ENCODE measurements at regions not wholly inside any gene's neighbourhood (a gene's known extent, or its start where the extent isn't known, plus 50 kb on each side); places are given as distances from the start of the nearest gene placed in this dataset.

GRCh38 chr4:167428156-167428555 lies 193.9 kb upstream of the SPOCK3 start:
- H3K27me3 Mint-ChIP-seq (ENCODE audit: insufficient read depth): no peaks in the 10 kb centered on the region; the same call in 1 of the 2 replicates
- no peak for DNase-seq
- H3K4me1 Mint-ChIP-seq (ENCODE audit: low read depth): no peaks in the 10 kb centered on the region
- no peak overlapping the region for H3K27ac Mint-ChIP-seq
- H3K4me3 Mint-ChIP-seq: no peak overlapping the region
- TF ChIP-seq, protein P1, sequence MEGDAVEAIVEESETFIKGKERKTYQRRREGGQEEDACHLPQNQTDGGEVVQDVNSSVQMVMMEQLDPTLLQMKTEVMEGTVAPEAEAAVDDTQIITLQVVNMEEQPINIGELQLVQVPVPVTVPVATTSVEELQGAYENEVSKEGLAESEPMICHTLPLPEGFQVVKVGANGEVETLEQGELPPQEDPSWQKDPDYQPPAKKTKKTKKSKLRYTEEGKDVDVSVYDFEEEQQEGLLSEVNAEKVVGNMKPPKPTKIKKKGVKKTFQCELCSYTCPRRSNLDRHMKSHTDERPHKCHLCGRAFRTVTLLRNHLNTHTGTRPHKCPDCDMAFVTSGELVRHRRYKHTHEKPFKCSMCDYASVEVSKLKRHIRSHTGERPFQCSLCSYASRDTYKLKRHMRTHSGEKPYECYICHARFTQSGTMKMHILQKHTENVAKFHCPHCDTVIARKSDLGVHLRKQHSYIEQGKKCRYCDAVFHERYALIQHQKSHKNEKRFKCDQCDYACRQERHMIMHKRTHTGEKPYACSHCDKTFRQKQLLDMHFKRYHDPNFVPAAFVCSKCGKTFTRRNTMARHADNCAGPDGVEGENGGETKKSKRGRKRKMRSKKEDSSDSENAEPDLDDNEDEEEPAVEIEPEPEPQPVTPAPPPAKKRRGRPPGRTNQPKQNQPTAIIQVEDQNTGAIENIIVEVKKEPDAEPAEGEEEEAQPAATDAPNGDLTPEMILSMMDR (IDR thresholded peaks at IDR 0.05): no peak
- H3K36me3 Mint-ChIP-seq (ENCODE audit: low read depth): no peaks in the 10 kb centered on the region
- H3K9me3 Mint-ChIP-seq: peaks cover 19% of the 10 kb centered on the region

GRCh38 chr4:167431371-167431770 lies 197.1 kb upstream of the SPOCK3 start:
- Mint-ChIP-seq H3K4me1 (ENCODE audit: low read depth) (no peaks in the 10 kb centered on the region), H3K36me3 (ENCODE audit: low read depth) (no peaks in the 10 kb centered on the region), H3K9me3 (peaks cover 11% of the 10 kb centered on the region; the same call in 1 of the 2 replicates), H3K27ac (no peak overlapping the region), H3K27me3 (ENCODE audit: insufficient read depth) (no peaks in the 10 kb centered on the region; the same call in 1 of the 2 replicates), H3K4me3 (no peak overlapping the region)
- no peak for DNase-seq
- TF ChIP-seq, protein P1 (IDR thresholded peaks at IDR 0.05): no peak

DNA sequence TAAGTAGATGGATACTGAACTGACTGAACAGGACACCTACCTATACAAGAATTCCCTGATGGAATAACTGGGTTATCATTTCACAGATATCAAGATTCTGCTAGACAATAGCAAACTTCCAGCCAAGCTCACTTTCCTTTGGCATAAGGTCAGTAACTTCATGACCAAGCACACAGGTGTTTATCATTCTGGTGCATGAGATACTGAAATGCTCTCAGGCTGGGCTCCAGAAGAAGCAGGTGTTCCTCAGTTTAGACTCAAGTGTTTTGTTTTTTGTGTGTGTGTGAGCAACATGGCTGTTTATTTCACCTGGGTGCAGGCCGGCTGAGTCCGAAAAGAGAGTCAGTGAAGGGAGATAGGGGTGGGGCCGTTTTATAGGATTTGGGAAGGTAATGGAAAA lies 201.5 kb upstream of the SPOCK3 start:
- Mint-ChIP-seq H3K4me1 (ENCODE audit: low read depth) (no peaks in the 10 kb centered on the region), H3K4me3 (no peak overlapping the region), H3K36me3 (ENCODE audit: low read depth) (no peaks in the 10 kb centered on the region), H3K27me3 (ENCODE audit: insufficient read depth) (no peaks in the 10 kb centered on the region; the same call in none of the 2 replicates), H3K9me3 (peaks cover 32% of the 10 kb centered on the region), H3K27ac (no peak overlapping the region)
- TF ChIP-seq, protein P1 (IDR thresholded peaks at IDR 0.05): no peak
- no peak for DNase-seq

DNA sequence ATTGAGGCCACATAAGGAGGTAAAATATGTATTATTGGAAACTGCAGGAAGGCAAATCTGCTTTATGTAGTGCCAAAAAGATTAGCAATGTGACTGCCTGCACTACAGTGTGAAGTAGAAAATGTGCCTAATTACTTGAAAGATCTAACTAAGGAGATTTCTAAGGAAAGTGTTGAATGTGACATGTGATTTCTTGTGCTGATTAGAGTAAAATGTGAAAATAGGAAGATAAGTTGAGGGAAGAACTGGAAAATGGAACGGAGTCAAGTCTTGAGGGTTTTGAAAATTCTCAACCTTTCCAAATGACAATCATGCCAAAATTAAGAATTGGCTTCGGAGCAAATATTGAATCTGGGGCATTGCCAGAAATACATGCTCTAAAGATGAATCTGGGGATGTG lies 209.5 kb upstream of the SPOCK3 start:
- TF ChIP-seq, protein P1 (IDR thresholded peaks at IDR 0.05): no peak
- no peak for DNase-seq
- Mint-ChIP-seq H3K4me1 (ENCODE audit: low read depth) (no peaks in the 10 kb centered on the region), H3K27ac (no peak overlapping the region), H3K27me3 (ENCODE audit: insufficient read depth) (no peaks in the 10 kb centered on the region; the same call in 1 of the 2 replicates), H3K9me3 (peaks cover 29% of the 10 kb centered on the region), H3K36me3 (ENCODE audit: low read depth) (no peaks in the 10 kb centered on the region), H3K4me3 (no peak overlapping the region)

- H3K27ac Mint-ChIP-seq: no peak overlapping the region
- no peak overlapping the region for H3K4me3 Mint-ChIP-seq
- no peaks in the 10 kb centered on the region for H3K4me1 Mint-ChIP-seq (ENCODE audit: low read depth)
- peaks cover 21% of the 10 kb centered on the region for H3K9me3 Mint-ChIP-seq
- DNase-seq: no peak
- H3K36me3 Mint-ChIP-seq (ENCODE audit: low read depth): no peaks in the 10 kb centered on the region
- TF ChIP-seq, protein P1 (IDR thresholded peaks at IDR 0.05): no peak
- peaks cover 2% of the 10 kb centered on the region; the same call in 1 of the 2 replicates for H3K27me3 Mint-ChIP-seq (ENCODE audit: insufficient read depth)
These were observed 218.7 kb upstream of the SPOCK3 start for GRCh38 chr4:167452922-167453430.

All from HFFc6 (cell line).